Thoracic aorta (tissue), 2 donors: ENCODE measurements at regions not wholly inside any gene's neighbourhood (a gene's known extent, or its start where the extent isn't known, plus 50 kb on each side); places are given as distances from the start of the nearest gene placed in this dataset.

Source experiments
- ATAC-seq: fragments of 150-250 bp; one replicate; pipeline ENCODE4 v1.8.0; 2017; ENCODE audit warnings: low read depth; ENCODE audit not compliant: insufficient number of reproducible peaks, low FRiP score
- DNase-seq: peaks from one replicate; pipeline ENCODE4 v3.0.0-alpha.2; 2020; ENCODE audit warnings: low spot score
- H3K27ac ChIP-seq, 2 donors: fragments of 200-600 bp; sonication (generic); 1 replicate in 1 of 2; 2 replicates in 1 of 2; pipeline ENCODE4 v1.5.1; 2016; ENCODE audit warnings: mild to moderate bottlenecking in 2 of 2, moderate library complexity in 2 of 2
- H3K27me3 ChIP-seq: fragments of 200-600 bp; sonication (generic); replicated peaks from 2 replicates; pipeline ENCODE4 v1.6.0; 2016; ENCODE audit warnings: mild to moderate bottlenecking; ENCODE audit not compliant: insufficient read depth
- H3K36me3 ChIP-seq: fragments of 200-600 bp; sonication (generic); one replicate; pipeline ENCODE4 v1.5.1; 2016
- H3K4me1 ChIP-seq, 2 donors: fragments of 200-600 bp; sonication (generic); 1 replicate in 1 of 2; 2 replicates in 1 of 2; pipeline versions ENCODE4 v1.5.1 to v1.6.0; 2016; ENCODE audit warnings: low read depth in 2 of 2, mild to moderate bottlenecking in 1 of 2; ENCODE audit not compliant: control insufficient read depth in 1 of 2
- H3K4me3 ChIP-seq: fragments of 200-600 bp; sonication (generic); 2 replicates; pipeline ENCODE4 v1.5.1; 2016; ENCODE audit warnings: mild to moderate bottlenecking
- H3K9me3 ChIP-seq: fragments of 200-600 bp; sonication (generic); 2 replicates; pipeline ENCODE4 v1.5.1; 2016
- CTCF ChIP-seq: fragments of 200-600 bp; sonication (generic); IDR thresholded peaks from one replicate; pipeline ENCODE4 v1.5.1; 2019; ENCODE audit warnings: antibody characterized with exemption

DNA sequence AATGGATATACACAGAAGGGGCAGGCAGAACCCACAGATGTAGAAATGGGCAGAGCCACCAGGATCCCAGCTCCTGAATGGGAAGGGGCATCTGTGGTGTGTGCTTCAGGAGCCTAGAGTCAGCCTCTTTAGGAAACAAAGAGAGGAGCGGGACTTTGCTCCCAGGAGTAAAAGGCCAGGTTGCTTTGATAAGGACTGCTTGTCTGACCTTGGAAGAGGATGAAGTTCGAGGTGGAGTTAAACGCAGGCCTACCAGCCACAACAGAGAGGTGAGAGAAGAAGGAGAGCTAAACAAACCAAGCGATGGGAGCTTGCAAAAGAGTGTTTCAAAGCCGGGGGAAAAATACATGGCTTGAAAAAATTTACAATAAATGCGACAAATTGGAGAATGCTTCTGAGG is 49.9 kb upstream of the TMPRSS2 start:
- DNase-seq (no peak), ATAC-seq (no peak)
- Histone ChIP-seq H3K4me1 (no peaks in the 10 kb centered on the region), H3K27me3 (no peaks in the 10 kb centered on the region), H3K9me3 (no peaks in the 10 kb centered on the region), H3K36me3 (no peaks in the 10 kb centered on the region), H3K27ac (no peak overlapping the region), H3K4me3 (no peak overlapping the region)
- TF ChIP-seq CTCF, result no peak
